A549 (cell line): ENCODE measurements at regions not wholly inside any gene's neighbourhood (a gene's known extent, or its start where the extent isn't known, plus 50 kb on each side); places are given as distances from the start of the nearest gene placed in this dataset.

Source experiments
- BHLHE40 ChIP-seq: IDR thresholded peaks from 2 replicates; pipeline ENCODE4 v1.6.1; 2012; ENCODE audit warnings: low read depth, low read length, inconsistent platforms
- POLR2A ChIP-seq: IDR thresholded peaks from 2 replicates; pipeline ENCODE4 v1.6.1; 2012; ENCODE audit warnings: mild to moderate bottlenecking, low read length
- SMC3 ChIP-seq: fragments of >200 bp; sonication (Bioruptor Twin); formaldehyde crosslinking; IDR thresholded peaks from 3 replicates; pipeline ENCODE4 v1.6.1; 2018; ENCODE audit warnings: inconsistent platforms
- TF ChIP-seq, protein P1 (sequence below): fragments of >200 bp; sonication (Bioruptor Twin); formaldehyde crosslinking; IDR thresholded peaks from 3 replicates; pipeline ENCODE4 v1.5.1; 2016

GRCh38 chr3:64932666-64933342, 245.0 kb upstream of the ADAMTS9 start:
- TF ChIP-seq POLR2A (no peak), SMC3 (no peak), BHLHE40 (no peak)
- TF ChIP-seq, protein P1, sequence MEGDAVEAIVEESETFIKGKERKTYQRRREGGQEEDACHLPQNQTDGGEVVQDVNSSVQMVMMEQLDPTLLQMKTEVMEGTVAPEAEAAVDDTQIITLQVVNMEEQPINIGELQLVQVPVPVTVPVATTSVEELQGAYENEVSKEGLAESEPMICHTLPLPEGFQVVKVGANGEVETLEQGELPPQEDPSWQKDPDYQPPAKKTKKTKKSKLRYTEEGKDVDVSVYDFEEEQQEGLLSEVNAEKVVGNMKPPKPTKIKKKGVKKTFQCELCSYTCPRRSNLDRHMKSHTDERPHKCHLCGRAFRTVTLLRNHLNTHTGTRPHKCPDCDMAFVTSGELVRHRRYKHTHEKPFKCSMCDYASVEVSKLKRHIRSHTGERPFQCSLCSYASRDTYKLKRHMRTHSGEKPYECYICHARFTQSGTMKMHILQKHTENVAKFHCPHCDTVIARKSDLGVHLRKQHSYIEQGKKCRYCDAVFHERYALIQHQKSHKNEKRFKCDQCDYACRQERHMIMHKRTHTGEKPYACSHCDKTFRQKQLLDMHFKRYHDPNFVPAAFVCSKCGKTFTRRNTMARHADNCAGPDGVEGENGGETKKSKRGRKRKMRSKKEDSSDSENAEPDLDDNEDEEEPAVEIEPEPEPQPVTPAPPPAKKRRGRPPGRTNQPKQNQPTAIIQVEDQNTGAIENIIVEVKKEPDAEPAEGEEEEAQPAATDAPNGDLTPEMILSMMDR: no peak
